Mesendoderm (in vitro differentiated cells): ENCODE measurements at regions not wholly inside any gene's neighbourhood (a gene's known extent, or its start where the extent isn't known, plus 50 kb on each side); places are given as distances from the start of the nearest gene placed in this dataset.

Experiments
- DNase-seq: peaks from one replicate; pipeline ENCODE4 v3.0.0; 2013
- H2AK5ac ChIP-seq: 2 replicates; pipeline ENCODE4 v1.6.1; 2013; ENCODE audit warnings: low read length, inconsistent platforms
- H2BK120ac ChIP-seq: 2 replicates; pipeline ENCODE4 v1.6.1; 2013; ENCODE audit warnings: low read depth, mild to moderate bottlenecking, low read length, moderate library complexity, mixed read lengths
- H2BK15ac ChIP-seq: replicated peaks from 2 replicates; pipeline ENCODE4 v1.6.1; 2013; ENCODE audit warnings: low read depth, mild to moderate bottlenecking, moderate library complexity
- H2BK5ac ChIP-seq: 2 replicates; pipeline ENCODE4 v1.6.1; 2013; ENCODE audit warnings: low read length, inconsistent platforms
- H3K18ac ChIP-seq: 2 replicates; pipeline ENCODE4 v1.6.1; 2013; ENCODE audit warnings: mild to moderate bottlenecking, low read length, mixed read lengths
- H3K23ac ChIP-seq: one replicate; pipeline ENCODE4 v1.6.1; 2013; ENCODE audit warnings: low read length
- H3K27ac ChIP-seq: 2 replicates; pipeline ENCODE4 v1.5.1; 2013; ENCODE audit warnings: low read depth, mild to moderate bottlenecking, inconsistent platforms, low read length, moderate library complexity
- H3K27me3 ChIP-seq: 2 replicates; pipeline ENCODE4 v1.6.1; 2013; ENCODE audit warnings: low read length, control low read depth, mild to moderate bottlenecking, inconsistent platforms; ENCODE audit not compliant: insufficient read depth, poor library complexity
- H3K36me3 ChIP-seq: 2 replicates; pipeline ENCODE4 v1.6.1; 2013; ENCODE audit warnings: low read length, inconsistent platforms; ENCODE audit not compliant: control insufficient read depth, insufficient read depth
- H3K4ac ChIP-seq: one replicate; pipeline ENCODE4 v1.6.1; 2013; ENCODE audit warnings: low read depth, mild to moderate bottlenecking, low read length, moderate library complexity
- H3K4me1 ChIP-seq: 2 replicates; pipeline ENCODE4 v1.6.1; 2013; ENCODE audit warnings: low read depth, low read length, inconsistent platforms; ENCODE audit not compliant: control insufficient read depth
- H3K4me2 ChIP-seq: 2 replicates; pipeline ENCODE4 v1.6.1; 2013; ENCODE audit warnings: low read length
- H3K4me3 ChIP-seq: 2 replicates; pipeline ENCODE4 v1.5.1; 2013; ENCODE audit warnings: mild to moderate bottlenecking, low read length
- H3K56ac ChIP-seq: one replicate; pipeline ENCODE4 v1.6.1; 2013; ENCODE audit warnings: low read length
- H3K79me1 ChIP-seq: 2 replicates; pipeline ENCODE4 v1.6.1; 2013; ENCODE audit warnings: low read length, inconsistent platforms
- H3K79me2 ChIP-seq: 2 replicates; pipeline ENCODE4 v1.6.1; 2013; ENCODE audit warnings: mild to moderate bottlenecking, low read length; ENCODE audit not compliant: control insufficient read depth, insufficient read depth
- H3K9ac ChIP-seq: 2 replicates; pipeline ENCODE4 v1.6.1; 2013; ENCODE audit warnings: low read length, inconsistent platforms
- H4K5ac ChIP-seq: one replicate; pipeline ENCODE4 v1.6.1; 2013; ENCODE audit warnings: low read length
- H4K8ac ChIP-seq: one replicate; pipeline ENCODE4 v1.6.1; 2013; ENCODE audit warnings: low read depth, mild to moderate bottlenecking, control low read depth, low read length, moderate library complexity
- WGBS: extraction: QIAGEN DNeasy Blood & Tissue Kit; methylation state at CpG from one replicate; pipeline ENCODE4 v1.1.7; 2013; ENCODE audit warnings: low lambda C conversion rate, missing lambda C conversion rate; ENCODE audit not compliant: insufficient coverage; ENCODE audit errors: extremely low coverage; 5-methylcytosine and 5-hydroxymethylcytosine counted together

- no peak overlapping the region for H3K4me3 ChIP-seq
- no peak overlapping the region for H2AK5ac ChIP-seq
- WGBS: no CpG with 5 or more reads among the region's 2 CpGs
- no peak overlapping the region for H3K18ac ChIP-seq
- no peaks in the 10 kb centered on the region for H3K36me3 ChIP-seq
- H3K27me3 ChIP-seq: no peaks in the 10 kb centered on the region
- no peak overlapping the region for H3K9ac ChIP-seq
- no peak overlapping the region for H3K4me2 ChIP-seq
- no peak overlapping the region for H3K56ac ChIP-seq
- H3K79me1 ChIP-seq: no peaks in the 10 kb centered on the region
- DNase-seq: peak; percentile 48
- no peak overlapping the region for H4K5ac ChIP-seq
- no peak overlapping the region for H2BK120ac ChIP-seq
- H3K27ac ChIP-seq: no peak overlapping the region
- H2BK15ac ChIP-seq: no peak overlapping the region
- no peak overlapping the region for H3K23ac ChIP-seq
- no peak overlapping the region for H4K8ac ChIP-seq
- peaks cover 3% of the 10 kb centered on the region for H3K4me1 ChIP-seq
- H2BK5ac ChIP-seq: peak overlapping the region; percentile 5
- H3K4ac ChIP-seq: no peak overlapping the region
- no peaks in the 10 kb centered on the region for H3K79me2 ChIP-seq
These were observed 220.7 kb downstream of the TACR3 start for GRCh38 chr4:103499094-103499493.

GRCh38 chr4:103498161-103499070, 221.4 kb downstream of the TACR3 start:
- H3K79me2 ChIP-seq: no peaks in the 10 kb centered on the region
- no peak overlapping the region for H3K27ac ChIP-seq
- H3K18ac ChIP-seq: no peak overlapping the region
- no peak overlapping the region for H4K5ac ChIP-seq
- no peak overlapping the region for H2BK120ac ChIP-seq
- no peak overlapping the region for H3K23ac ChIP-seq
- no peak overlapping the region for H3K4me3 ChIP-seq
- H3K4ac ChIP-seq: no peak overlapping the region
- peaks cover 3% of the 10 kb centered on the region for H3K4me1 ChIP-seq
- no peaks in the 10 kb centered on the region for H3K36me3 ChIP-seq
- no peak overlapping the region for H4K8ac ChIP-seq
- no peaks in the 10 kb centered on the region for H3K79me1 ChIP-seq
- no CpG with 5 or more reads among the region's 8 CpGs for WGBS
- no peaks in the 10 kb centered on the region for H3K27me3 ChIP-seq
- no peak overlapping the region for H3K56ac ChIP-seq
- no peak overlapping the region for H3K4me2 ChIP-seq
- H2BK5ac ChIP-seq: no peak overlapping the region
- no peak overlapping the region for H2AK5ac ChIP-seq
- DNase-seq: peak; percentile 79
- no peak overlapping the region for H3K9ac ChIP-seq
- H2BK15ac ChIP-seq: no peak overlapping the region

GRCh38 chr4:103497692-103498091, 222.1 kb downstream of the TACR3 start:
- Histone ChIP-seq H2BK15ac (no peak overlapping the region), H3K4me2 (no peak overlapping the region), H3K4me1 (peaks cover 3% of the 10 kb centered on the region), H3K79me1 (no peaks in the 10 kb centered on the region), H3K4me3 (no peak overlapping the region), H3K4ac (no peak overlapping the region), H3K18ac (no peak overlapping the region), H3K27ac (no peak overlapping the region), H2AK5ac (no peak overlapping the region), H3K36me3 (no peaks in the 10 kb centered on the region), H3K56ac (no peak overlapping the region), H2BK5ac (no peak overlapping the region), H3K9ac (no peak overlapping the region), H2BK120ac (no peak overlapping the region), H3K27me3 (no peaks in the 10 kb centered on the region), H3K79me2 (no peaks in the 10 kb centered on the region), H3K23ac (no peak overlapping the region), H4K5ac (no peak overlapping the region), H4K8ac (no peak overlapping the region)
- WGBS: no CpG with 5 or more reads among the region's 1 CpG
- DNase-seq: no peak

- H3K9ac ChIP-seq: no peak overlapping the region
- H3K4ac ChIP-seq: no peak overlapping the region
- no peak overlapping the region for H2BK15ac ChIP-seq
- no peak overlapping the region for H4K5ac ChIP-seq
- H3K79me2 ChIP-seq: no peaks in the 10 kb centered on the region
- H3K27me3 ChIP-seq: no peaks in the 10 kb centered on the region
- H3K18ac ChIP-seq: no peak overlapping the region
- WGBS: no CpG with 5 or more reads among the region's 5 CpGs
- H3K4me2 ChIP-seq: no peak overlapping the region
- no peak overlapping the region for H3K23ac ChIP-seq
- H2AK5ac ChIP-seq: no peak overlapping the region
- no peak overlapping the region for H3K56ac ChIP-seq
- no peak overlapping the region for H2BK5ac ChIP-seq
- no peaks in the 10 kb centered on the region for H3K36me3 ChIP-seq
- no peak overlapping the region for H4K8ac ChIP-seq
- no peak overlapping the region for H2BK120ac ChIP-seq
- H3K4me1 ChIP-seq: peaks cover 3% of the 10 kb centered on the region
- H3K27ac ChIP-seq: no peak overlapping the region
- H3K79me1 ChIP-seq: no peaks in the 10 kb centered on the region
- no peak overlapping the region for H3K4me3 ChIP-seq
- DNase-seq: no peak
These were observed 223.0 kb downstream of the TACR3 start for GRCh38 chr4:103496800-103497199.

- Histone ChIP-seq H3K79me1 (no peaks in the 10 kb centered on the region), H3K4me1 (peaks cover 3% of the 10 kb centered on the region), H3K56ac (no peak overlapping the region), H2AK5ac (no peak overlapping the region), H2BK15ac (no peak overlapping the region), H3K4me3 (no peak overlapping the region), H4K5ac (no peak overlapping the region), H2BK120ac (no peak overlapping the region), H3K27ac (no peak overlapping the region), H3K4ac (no peak overlapping the region), H3K18ac (no peak overlapping the region), H3K36me3 (no peaks in the 10 kb centered on the region), H2BK5ac (no peak overlapping the region), H3K9ac (no peak overlapping the region), H3K4me2 (no peak overlapping the region), H4K8ac (no peak overlapping the region), H3K27me3 (no peaks in the 10 kb centered on the region), H3K23ac (no peak overlapping the region), H3K79me2 (no peaks in the 10 kb centered on the region)
- no CpG with 5 or more reads among the region's 4 CpGs for WGBS
- DNase-seq: no peak
These were observed 226.2 kb downstream of the TACR3 start for GRCh38 chr4:103493450-103494159.
